ENCODE measurements at regions not wholly inside any gene's neighbourhood (a gene's known extent, or its start where the extent isn't known, plus 50 kb on each side); places are given as distances from the start of the nearest gene placed in this dataset.
"Not testable (repeated sequence)": the region's sequence is repeated elsewhere in the genome, so short reads cannot be mapped to it uniquely, and the experiment has no call there.

DNA sequence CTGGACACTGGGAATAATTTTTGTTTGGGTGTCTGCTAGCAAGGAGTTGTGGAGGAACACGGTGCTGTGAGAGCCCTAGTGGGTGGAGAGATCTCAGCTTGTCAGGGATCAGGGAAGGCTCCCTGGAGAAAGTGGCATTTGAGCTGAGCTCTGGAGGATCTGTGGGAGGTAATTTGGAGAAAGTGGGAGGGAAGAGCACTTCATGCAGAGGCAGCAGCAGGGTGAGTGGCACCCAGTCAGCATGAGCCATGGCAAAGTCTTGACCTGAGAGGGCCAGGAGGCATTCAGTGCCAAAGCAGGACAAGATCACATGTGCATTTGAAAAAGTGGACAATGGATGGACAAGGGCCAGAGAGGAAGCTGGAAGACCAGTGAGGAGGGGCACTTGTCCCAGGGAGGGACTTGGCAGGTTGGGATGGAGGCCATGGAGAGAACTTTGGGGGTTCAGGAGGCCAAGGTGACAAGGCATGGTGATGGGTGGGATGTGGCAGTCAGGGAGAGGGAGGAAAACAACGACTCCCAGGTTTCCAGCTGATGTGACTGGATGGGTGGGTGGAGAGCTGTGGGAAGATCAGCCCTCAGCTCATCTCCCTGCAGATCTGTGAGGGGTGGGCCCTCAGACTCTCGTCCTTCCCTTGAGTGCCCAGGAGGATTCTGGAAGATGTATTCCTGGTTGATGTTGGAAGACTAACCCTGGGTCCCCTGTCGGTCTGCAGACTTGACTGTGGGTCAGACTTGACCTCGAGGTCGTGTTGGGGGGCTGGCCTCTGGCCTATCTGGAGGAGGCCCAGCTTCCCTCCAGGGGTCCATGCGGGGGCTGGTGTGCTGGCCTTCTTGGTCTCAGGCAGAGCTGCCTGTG lies 68.9 kb upstream of the PITX1 start:
- H3K4me3 ChIP-seq = no peak overlapping the region
- H3K27ac ChIP-seq = no peak overlapping the region
- WGBS, 10 experiments = 23 to 71% (median 50%) methylated on average over 1 to 3 of the region's 7 CpGs; no CpG with 5 or more reads in 7 of the 10 experiments
- no peaks in the 10 kb centered on the region for H3K4me1 ChIP-seq (replicated peaks in 1 of 2)
- in situ Hi-C loops (cut with MboI; ENCODE audit: low pct_unique_long_range_greater_than_20kb in 2 of 9, low sequenced_read_pairs in 9 of 9, unreplicated experiment in 9 of 9) = no loop called here
- no peak for ATAC-seq (replicated peaks in 6 of 8)

DNA sequence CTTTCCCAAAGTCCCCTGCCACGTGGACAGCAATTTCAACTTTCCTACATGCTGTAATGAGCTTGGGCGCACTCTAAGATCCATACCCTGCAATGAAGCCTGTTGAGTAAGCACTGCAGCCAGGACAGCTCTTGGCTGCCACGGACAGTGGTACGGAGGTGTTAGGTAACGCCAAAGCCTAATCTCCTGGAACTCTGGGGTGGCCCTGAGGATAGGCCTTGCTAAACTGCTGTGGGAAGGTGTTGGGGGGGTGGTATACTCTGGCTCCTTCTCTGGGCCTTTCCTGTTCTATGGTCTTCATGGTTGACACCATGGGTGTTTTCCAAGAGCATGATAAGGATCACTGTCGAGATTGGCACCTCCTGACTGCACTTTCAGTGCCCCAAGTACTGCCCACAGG lies 66.4 kb upstream of the PITX1 start:
- Histone ChIP-seq H3K27ac (no peak overlapping the region), H3K4me3 (no peak overlapping the region), H3K4me1 (replicated peaks in 1 of 2) (no peaks in the 10 kb centered on the region)
- no peak for ATAC-seq (replicated peaks in 6 of 8)
- in situ Hi-C loops (cut with MboI; ENCODE audit: low pct_unique_long_range_greater_than_20kb in 2 of 9, low sequenced_read_pairs in 9 of 9, unreplicated experiment in 9 of 9) = no loop called here
- 60 to 100% (median 80%) methylated on average over 1 to 6 of the region's 6 CpGs; no CpG with 5 or more reads in 3 of the 10 experiments for WGBS, 10 experiments

DNA sequence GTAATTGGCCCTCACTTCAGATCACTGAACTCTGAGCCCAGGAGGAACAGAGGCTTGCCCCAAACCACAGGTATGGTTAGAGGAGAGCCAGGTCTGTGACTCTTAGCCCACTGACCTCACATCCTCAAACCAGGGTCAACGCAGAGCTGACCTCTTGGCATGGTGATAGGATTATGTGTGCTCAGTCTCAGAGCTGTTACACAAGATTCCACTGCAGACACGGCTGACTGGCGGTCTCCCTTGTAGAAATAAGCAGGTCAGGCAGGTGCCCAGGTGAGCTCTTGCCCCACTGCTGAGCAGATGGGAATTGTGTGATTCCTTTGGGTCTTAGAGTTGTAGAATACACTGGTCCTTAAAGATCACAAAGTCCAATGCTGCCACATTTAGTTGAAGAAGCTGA lies 66.0 kb upstream of the PITX1 start:
- no peaks in the 10 kb centered on the region for H3K4me1 ChIP-seq (replicated peaks in 1 of 2)
- no peak overlapping the region for H3K4me3 ChIP-seq
- no peak for ATAC-seq (replicated peaks in 6 of 8)
- in situ Hi-C loops (cut with MboI; ENCODE audit: low pct_unique_long_range_greater_than_20kb in 2 of 9, low sequenced_read_pairs in 9 of 9, unreplicated experiment in 9 of 9) = no loop called here
- H3K27ac ChIP-seq = no peak overlapping the region
- 80 to 100% (median 80%) methylated on average over 1 of the region's 3 CpGs; no CpG with 5 or more reads in 5 of the 10 experiments for WGBS, 10 experiments

DNA sequence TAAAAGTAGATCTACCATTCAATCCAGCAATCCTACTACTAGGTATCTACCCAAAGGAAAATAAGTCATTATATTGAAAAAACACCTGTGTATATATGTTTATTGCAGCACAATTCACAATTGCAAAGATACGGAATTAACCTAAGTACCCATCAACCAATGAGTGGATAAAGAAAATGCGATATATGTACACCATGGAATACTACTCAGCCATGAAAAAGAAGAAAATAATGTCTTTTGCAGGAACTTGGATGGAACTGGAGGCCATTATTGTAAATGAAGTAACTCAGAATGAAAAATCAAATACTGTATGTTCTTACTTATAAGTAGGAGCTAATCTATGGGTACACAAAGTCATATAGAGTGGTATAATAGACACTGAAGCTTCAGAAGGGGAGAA lies 63.4 kb upstream of the PITX1 start:
- ATAC-seq (replicated peaks in 6 of 8) = no peak
- H3K4me3 ChIP-seq = no peak overlapping the region
- WGBS, 10 experiments = 32 to 92% (median 79%) methylated on average over 1 to 2 of the region's 2 CpGs; no CpG with 5 or more reads in 1 of the 10 experiments
- in situ Hi-C loops (cut with MboI; ENCODE audit: low pct_unique_long_range_greater_than_20kb in 2 of 9, low sequenced_read_pairs in 9 of 9, unreplicated experiment in 9 of 9) = no loop called here
- no peaks in the 10 kb centered on the region for H3K4me1 ChIP-seq (replicated peaks in 1 of 2)
- H3K27ac ChIP-seq = no peak overlapping the region

DNA sequence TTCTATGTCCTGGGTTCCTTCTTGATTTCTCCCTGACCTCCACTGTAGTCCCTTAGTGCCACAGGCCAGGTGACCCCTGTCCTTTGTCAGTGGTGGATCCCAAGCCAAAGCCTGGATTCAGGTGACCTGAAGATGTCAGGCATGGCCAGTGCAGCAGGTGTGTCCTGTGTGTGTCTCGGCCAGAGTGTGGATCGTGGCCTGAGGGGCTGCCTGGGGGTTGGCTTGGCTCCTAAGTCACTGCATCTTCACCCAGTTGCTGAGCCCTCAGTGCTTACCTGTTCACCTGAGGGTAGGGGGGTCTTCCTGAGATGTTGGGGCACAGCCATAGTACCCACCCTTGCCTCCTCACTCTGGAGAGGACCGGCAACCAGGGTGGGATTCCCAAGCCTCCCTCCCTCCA lies 61.8 kb upstream of the PITX1 start:
- WGBS, 10 experiments = no CpG with 5 or more reads among the region's 3 CpGs
- Histone ChIP-seq H3K4me1 (replicated peaks in 1 of 2) (no peaks in the 10 kb centered on the region), H3K4me3 (no peak overlapping the region), H3K27ac (no peak overlapping the region)
- no peak for ATAC-seq (replicated peaks in 6 of 8)
- in situ Hi-C loops (cut with MboI; ENCODE audit: low pct_unique_long_range_greater_than_20kb in 2 of 9, low sequenced_read_pairs in 9 of 9, unreplicated experiment in 9 of 9) = no loop called here

DNA sequence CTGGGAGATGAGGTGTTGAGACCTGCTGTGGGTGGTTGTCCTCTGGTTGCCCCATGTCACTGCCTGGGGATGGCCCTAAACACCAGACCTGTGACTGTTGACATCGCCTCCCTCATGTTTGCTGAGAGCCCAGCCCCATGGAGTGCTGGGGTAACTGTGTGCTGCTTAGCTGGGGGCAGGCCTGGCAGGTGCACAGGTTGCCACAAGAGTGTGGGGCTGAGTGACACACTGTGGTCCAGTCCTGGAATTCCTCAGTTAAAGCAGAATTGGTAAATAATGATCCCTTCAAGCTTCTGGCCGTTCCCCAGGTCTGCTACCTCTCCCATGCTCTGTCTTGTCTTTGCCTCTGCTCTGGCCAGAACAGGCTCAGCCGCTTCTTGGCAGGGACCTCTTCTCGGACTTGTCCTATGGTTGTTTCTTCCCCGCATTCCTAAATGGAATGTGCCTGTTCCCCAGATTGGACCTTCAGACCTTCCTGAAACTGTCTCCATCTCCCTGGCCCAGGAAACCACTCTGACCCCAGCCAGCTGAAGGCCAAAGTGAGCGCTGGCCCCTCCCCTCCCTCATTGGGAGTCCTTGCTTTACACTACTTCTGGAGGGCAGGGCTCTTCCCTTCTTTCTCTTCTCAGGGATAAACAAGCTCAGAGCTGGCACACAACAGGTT lies 61.2 kb upstream of the PITX1 start:
- H3K4me1 ChIP-seq (replicated peaks in 1 of 2) = no peaks in the 10 kb centered on the region
- in situ Hi-C loops (cut with MboI; ENCODE audit: low pct_unique_long_range_greater_than_20kb in 2 of 9, low sequenced_read_pairs in 9 of 9, unreplicated experiment in 9 of 9) = no loop called here
- no peak overlapping the region for H3K4me3 ChIP-seq
- ATAC-seq (replicated peaks in 6 of 8) = no peak
- WGBS, 10 experiments = 0 to 100% (median 75%) methylated on average over 1 to 5 of the region's 6 CpGs; no CpG with 5 or more reads in 1 of the 10 experiments
- no peak overlapping the region for H3K27ac ChIP-seq

DNA sequence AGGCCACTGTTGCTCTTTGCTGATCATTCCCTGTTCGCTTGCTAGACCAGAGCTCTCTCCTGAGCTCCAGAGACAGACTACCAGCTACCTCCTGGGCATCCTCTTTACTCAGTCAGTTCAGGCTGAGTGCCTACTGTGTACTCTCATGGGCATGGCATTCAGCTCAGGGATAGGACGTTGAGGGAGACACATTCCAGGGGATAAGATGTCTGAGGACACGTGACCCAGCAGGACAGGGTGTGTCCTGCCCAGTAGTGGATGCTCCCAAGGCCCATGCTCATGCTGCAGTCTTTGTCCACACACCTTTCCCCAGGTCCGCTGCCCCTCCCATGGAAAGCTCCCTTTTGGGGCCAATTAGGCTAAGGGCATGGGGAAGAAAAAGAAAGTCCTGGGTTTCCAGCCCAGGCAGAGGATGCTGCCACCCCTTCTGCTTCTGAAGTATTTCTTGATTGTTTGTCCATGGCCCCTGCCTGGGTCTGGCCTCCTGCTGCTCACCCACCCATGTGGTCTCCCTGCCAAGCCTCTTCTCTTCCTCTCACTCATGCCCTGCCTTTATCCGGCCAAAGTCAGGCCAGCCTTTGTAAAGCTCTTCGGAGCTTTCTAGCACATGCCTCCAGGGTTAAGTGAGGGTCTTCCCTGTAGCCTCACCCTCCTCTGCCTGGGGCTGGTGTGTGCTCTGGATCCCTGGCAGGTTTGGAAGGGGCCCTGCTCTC lies 60.5 kb upstream of the PITX1 start:
- H3K27ac ChIP-seq = no peak overlapping the region
- no peak overlapping the region for H3K4me3 ChIP-seq
- WGBS, 10 experiments = 20 to 94% (median 74%) methylated on average over 1 to 3 of the region's 6 CpGs; no CpG with 5 or more reads in 2 of the 10 experiments
- in situ Hi-C loops (cut with MboI; ENCODE audit: low pct_unique_long_range_greater_than_20kb in 2 of 9, low sequenced_read_pairs in 9 of 9, unreplicated experiment in 9 of 9) = no loop called here
- no peak for ATAC-seq (replicated peaks in 6 of 8)
- H3K4me1 ChIP-seq (replicated peaks in 1 of 2) = no peaks in the 10 kb centered on the region

DNA sequence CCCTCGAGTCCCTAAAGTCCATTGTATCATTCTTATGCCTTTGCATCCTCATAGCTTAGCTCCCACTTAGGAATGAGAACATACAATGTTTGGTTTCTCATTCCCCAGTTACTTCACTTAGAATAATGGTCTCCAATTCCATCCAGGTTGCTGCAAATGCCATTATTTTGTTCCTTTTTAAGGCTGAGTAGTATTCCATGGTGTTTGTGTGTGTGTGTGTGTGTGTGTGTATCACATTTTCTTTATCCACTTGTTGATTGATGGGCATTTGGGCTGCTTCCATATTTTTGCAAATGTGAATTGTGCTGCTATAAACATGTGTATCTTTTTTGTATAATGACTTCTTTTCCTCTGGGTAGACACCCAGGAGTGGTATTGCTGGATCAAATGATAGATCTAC lies 59.5 kb upstream of the PITX1 start:
- in situ Hi-C loops (cut with MboI; ENCODE audit: low pct_unique_long_range_greater_than_20kb in 2 of 9, low sequenced_read_pairs in 9 of 9, unreplicated experiment in 9 of 9); H3K4me1 ChIP-seq (replicated peaks in 1 of 2); H3K27ac ChIP-seq; H3K4me3 ChIP-seq; ATAC-seq (replicated peaks in 6 of 8): not testable (repeated sequence)
- 60 to 88% methylated on average over 1 of the region's 1 CpG; no CpG with 5 or more reads in 8 of the 10 experiments for WGBS, 10 experiments

DNA sequence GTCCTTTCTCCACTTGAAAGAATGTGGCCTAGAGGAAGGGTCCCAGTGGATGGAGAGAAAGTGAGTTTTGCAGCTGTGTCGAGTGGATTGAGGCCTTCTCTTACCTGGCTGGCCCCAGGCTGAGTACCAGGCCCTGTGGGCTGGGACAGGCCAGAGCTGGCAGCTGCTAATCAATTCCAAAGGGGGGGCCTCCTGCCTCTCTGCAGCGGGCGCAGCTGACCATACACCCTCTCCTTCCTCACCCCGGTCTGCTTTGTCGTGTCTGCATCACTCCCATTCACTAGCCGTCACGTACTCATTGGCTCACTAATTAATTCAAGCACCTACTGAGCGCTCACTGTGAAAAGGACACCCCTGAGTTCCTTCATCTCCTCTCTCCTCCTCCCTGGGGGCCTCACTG lies 58.4 kb upstream of the PITX1 start:
- WGBS, 10 experiments = 31 to 95% (median 62%) methylated on average over 1 to 8 of the region's 8 CpGs; no CpG with 5 or more reads in 1 of the 10 experiments
- in situ Hi-C loops (cut with MboI; ENCODE audit: low pct_unique_long_range_greater_than_20kb in 2 of 9, low sequenced_read_pairs in 9 of 9, unreplicated experiment in 9 of 9) = no loop called here
- ATAC-seq (replicated peaks in 6 of 8) = no peak
- Histone ChIP-seq H3K27ac (no peak overlapping the region), H3K4me3 (no peak overlapping the region), H3K4me1 (replicated peaks in 1 of 2) (no peaks in the 10 kb centered on the region)

DNA sequence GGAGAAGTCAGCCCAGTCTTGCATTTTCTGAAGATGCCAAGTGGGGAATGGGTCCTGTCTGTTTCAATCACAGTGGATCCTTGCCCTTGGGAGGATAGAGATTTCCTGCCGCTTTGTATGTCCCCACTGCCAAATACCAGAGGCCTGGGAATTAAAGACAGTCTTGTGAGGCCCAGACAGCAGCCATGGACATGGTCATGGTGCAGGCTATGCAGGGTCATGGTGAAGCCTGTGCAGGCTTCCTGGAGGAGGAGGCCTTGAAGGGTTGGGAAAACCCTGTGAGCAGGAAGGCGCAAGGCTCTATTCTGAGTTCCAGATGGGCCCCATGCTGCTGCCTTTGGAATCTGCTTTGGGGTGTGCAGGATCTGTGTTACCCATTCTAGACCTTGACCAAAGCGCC lies 57.3 kb upstream of the PITX1 start:
- in situ Hi-C loops (cut with MboI; ENCODE audit: low pct_unique_long_range_greater_than_20kb in 2 of 9, low sequenced_read_pairs in 9 of 9, unreplicated experiment in 9 of 9) = no loop called here
- WGBS, 10 experiments = 14 to 100% (median 79%) methylated on average over 1 to 3 of the region's 3 CpGs; no CpG with 5 or more reads in 4 of the 10 experiments
- Histone ChIP-seq H3K4me3 (no peak overlapping the region), H3K27ac (no peak overlapping the region), H3K4me1 (replicated peaks in 1 of 2) (no peaks in the 10 kb centered on the region)
- ATAC-seq (replicated peaks in 6 of 8) = no peak

DNA sequence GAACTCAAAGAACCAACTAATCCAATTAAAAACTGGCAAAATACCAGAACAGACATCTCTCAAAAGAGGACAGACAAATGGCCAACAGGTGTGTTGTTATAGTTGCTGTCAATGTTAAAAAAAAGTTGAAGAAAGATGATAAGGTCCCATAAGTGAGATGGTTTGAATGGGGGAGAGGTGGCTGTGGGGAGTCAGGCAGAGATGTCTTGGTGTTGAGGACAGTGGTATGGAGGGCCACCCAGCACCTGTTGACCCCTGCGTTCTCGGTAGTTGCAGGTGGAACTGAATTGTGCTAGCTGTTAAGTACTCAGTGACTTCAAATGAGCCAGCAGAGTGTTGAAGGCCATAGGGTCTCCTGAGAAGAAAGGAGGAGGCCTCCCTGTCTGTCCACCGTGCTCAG lies 55.9 kb upstream of the PITX1 start:
- Histone ChIP-seq H3K4me3 (no peak overlapping the region), H3K4me1 (replicated peaks in 1 of 2) (no peaks in the 10 kb centered on the region), H3K27ac (no peak overlapping the region)
- in situ Hi-C loops (cut with MboI; ENCODE audit: low pct_unique_long_range_greater_than_20kb in 2 of 9, low sequenced_read_pairs in 9 of 9, unreplicated experiment in 9 of 9) = no loop called here
- WGBS, 10 experiments = 50 to 100% (median 75%) methylated on average over 1 to 3 of the region's 3 CpGs; no CpG with 5 or more reads in 4 of the 10 experiments
- ATAC-seq (replicated peaks in 6 of 8) = no peak

DNA sequence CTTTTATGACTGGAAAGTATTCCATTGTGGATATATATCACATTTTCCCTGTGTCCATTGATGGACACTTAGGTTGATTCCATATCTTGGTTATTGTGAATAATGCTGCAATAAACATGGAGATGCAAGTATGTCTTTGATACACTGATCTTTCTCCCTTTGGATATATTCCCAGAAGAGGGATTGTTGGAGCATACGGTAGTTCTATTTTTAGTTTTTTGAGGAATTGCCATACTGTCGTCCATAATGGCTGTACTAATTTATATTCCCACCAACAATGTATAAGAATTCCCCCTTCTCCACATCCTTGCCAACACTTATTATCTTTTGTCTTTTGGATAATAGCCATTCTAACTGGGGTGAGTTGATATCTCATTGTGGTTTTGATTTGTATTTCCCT lies 54.9 kb upstream of the PITX1 start:
- in situ Hi-C loops (cut with MboI; ENCODE audit: low pct_unique_long_range_greater_than_20kb in 2 of 9, low sequenced_read_pairs in 9 of 9, unreplicated experiment in 9 of 9) = no loop called here
- Histone ChIP-seq H3K27ac (no peak overlapping the region), H3K4me3 (no peak overlapping the region), H3K4me1 (replicated peaks in 1 of 2) (no peaks in the 10 kb centered on the region)
- ATAC-seq (replicated peaks in 6 of 8) = no peak
- 7 to 80% (median 28%) methylated on average over 1 to 2 of the region's 2 CpGs; no CpG with 5 or more reads in 2 of the 10 experiments for WGBS, 10 experiments

DNA sequence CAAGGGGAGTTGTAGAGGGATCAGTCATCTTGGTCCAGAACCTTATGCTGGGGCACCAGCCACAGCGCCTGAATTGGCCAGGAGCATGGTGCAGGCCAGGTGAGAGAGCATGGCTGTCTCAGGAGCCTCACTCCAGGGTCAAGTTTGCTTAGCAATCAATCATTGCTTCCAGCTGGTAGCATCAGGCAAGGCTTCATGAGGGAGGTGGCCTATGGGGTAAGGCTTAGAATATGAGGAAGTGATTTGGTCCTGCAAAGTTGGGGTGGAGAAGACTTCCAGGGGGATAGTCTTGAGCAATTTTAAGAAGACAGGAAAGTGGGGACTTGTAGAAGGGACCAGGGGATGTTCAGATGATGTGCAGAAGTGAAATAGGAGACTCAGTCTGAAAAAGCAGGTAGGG lies 53.9 kb upstream of the PITX1 start:
- WGBS, 10 experiments = 0 to 83% (median 50%) methylated on average over 1 of the region's 1 CpG; no CpG with 5 or more reads in 7 of the 10 experiments
- Histone ChIP-seq H3K4me1 (replicated peaks in 1 of 2) (no peaks in the 10 kb centered on the region), H3K27ac (no peak overlapping the region), H3K4me3 (no peak overlapping the region)
- in situ Hi-C loops (cut with MboI; ENCODE audit: low pct_unique_long_range_greater_than_20kb in 2 of 9, low sequenced_read_pairs in 9 of 9, unreplicated experiment in 9 of 9) = no loop called here
- no peak for ATAC-seq (replicated peaks in 6 of 8)
